Loucy (cell line): ENCODE measurements at regions not wholly inside any gene's neighbourhood (a gene's known extent, or its start where the extent isn't known, plus 50 kb on each side); places are given as distances from the start of the nearest gene placed in this dataset.

ENCODE experiments used
- EZH2phosphoT487 ChIP-seq: fragments of 200-600 bp; IDR thresholded peaks from 2 replicates; pipeline ENCODE4 v1.6.1; 2018; ENCODE audit warnings: antibody characterized with exemption, mild to moderate bottlenecking, moderate library complexity, borderline replicate concordance
- TF ChIP-seq, protein P1 (sequence below): fragments of 200-600 bp; sonication (generic); conservative IDR thresholded peaks from 2 replicates; pipeline ENCODE4 v1.5.1; 2014; ENCODE audit warnings: mild to moderate bottlenecking, antibody characterized with exemption, low read length

DNA sequence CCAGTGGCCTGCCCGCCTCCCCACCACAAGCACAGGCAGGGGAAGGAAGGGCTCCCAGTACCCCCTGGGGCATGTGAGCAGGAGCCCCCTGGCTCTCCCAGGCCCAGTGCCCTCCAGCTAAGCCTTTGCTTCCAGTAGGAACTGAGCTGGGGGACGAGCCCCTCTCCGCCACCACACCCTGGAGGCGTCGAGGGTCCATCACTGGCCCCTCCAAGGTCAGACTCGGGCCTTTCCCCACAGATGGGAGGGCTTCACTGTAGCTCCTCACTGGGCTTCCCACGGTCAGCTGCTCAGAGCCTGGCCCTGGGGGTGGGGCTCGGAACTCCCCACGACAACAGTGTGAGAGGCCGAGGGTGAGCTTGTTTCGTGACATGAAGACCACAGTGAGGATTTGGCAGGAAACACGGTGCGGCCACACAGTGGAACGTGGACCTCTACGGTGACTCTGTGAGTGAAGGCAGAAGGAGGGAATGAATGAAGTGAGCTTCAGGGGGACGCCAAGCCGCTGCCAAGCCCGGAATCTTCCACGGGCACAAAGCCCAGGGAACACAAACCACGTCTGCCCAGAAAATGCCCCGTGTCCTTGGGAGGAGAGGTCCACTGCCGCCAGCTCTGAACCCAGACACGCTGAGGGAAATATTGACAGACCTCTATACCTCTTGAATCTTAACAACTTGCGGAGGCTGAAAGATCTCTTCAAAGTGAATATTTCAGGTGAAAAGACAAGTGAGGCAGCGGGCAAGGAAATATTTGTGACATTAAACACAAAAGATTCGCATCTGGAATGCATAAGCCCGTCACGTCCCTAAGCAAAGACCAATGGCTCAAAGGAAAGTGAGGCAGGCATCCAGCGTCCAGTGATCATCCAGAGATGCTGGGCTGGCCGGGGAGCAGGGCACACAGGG, 144.8 kb upstream of the GPC1 start:
- no peak for TF ChIP-seq EZH2phosphoT487
- TF ChIP-seq, protein P1, sequence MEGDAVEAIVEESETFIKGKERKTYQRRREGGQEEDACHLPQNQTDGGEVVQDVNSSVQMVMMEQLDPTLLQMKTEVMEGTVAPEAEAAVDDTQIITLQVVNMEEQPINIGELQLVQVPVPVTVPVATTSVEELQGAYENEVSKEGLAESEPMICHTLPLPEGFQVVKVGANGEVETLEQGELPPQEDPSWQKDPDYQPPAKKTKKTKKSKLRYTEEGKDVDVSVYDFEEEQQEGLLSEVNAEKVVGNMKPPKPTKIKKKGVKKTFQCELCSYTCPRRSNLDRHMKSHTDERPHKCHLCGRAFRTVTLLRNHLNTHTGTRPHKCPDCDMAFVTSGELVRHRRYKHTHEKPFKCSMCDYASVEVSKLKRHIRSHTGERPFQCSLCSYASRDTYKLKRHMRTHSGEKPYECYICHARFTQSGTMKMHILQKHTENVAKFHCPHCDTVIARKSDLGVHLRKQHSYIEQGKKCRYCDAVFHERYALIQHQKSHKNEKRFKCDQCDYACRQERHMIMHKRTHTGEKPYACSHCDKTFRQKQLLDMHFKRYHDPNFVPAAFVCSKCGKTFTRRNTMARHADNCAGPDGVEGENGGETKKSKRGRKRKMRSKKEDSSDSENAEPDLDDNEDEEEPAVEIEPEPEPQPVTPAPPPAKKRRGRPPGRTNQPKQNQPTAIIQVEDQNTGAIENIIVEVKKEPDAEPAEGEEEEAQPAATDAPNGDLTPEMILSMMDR: no peak
